22Rv1 (cell line): ENCODE measurements at regions not wholly inside any gene's neighbourhood (a gene's known extent, or its start where the extent isn't known, plus 50 kb on each side); places are given as distances from the start of the nearest gene placed in this dataset.

Experiments used
- ZFX ChIP-seq: fragments of 450-650 bp; IDR thresholded peaks from 2 replicates; pipeline ENCODE4 v1.6.1; 2017; ENCODE audit warnings: antibody characterized with exemption, borderline replicate concordance
- TF ChIP-seq, protein P1 (sequence below): fragments of 450-650 bp; IDR thresholded peaks from 2 replicates; pipeline ENCODE4 v1.5.1; 2017; ENCODE audit warnings: mild to moderate bottlenecking

DNA sequence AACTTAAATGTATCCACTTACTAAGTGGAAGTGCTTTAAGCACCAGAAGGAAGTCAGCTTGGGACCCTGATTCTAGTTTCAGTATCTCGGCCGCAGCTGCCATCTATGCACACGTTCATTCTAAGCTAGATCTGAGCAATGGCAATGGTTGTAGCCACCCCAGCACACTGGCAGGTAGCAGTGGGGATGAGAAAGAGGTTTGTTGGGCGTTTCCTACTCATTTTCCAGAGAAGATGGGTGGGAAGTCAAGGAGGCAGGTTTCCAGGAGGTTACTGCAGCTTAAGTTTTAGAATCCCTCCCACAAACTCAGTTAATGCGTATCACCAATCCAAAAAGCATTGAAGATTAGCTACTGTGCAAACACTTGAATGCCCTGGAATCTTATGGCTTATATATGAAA, 114.2 kb upstream of the TSC22D1 start:
- TF ChIP-seq, protein P1, sequence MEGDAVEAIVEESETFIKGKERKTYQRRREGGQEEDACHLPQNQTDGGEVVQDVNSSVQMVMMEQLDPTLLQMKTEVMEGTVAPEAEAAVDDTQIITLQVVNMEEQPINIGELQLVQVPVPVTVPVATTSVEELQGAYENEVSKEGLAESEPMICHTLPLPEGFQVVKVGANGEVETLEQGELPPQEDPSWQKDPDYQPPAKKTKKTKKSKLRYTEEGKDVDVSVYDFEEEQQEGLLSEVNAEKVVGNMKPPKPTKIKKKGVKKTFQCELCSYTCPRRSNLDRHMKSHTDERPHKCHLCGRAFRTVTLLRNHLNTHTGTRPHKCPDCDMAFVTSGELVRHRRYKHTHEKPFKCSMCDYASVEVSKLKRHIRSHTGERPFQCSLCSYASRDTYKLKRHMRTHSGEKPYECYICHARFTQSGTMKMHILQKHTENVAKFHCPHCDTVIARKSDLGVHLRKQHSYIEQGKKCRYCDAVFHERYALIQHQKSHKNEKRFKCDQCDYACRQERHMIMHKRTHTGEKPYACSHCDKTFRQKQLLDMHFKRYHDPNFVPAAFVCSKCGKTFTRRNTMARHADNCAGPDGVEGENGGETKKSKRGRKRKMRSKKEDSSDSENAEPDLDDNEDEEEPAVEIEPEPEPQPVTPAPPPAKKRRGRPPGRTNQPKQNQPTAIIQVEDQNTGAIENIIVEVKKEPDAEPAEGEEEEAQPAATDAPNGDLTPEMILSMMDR: no peak
- no peak for TF ChIP-seq ZFX
